Lower lobe of right lung (tissue), 2 donors: ENCODE measurements at regions not wholly inside any gene's neighbourhood (a gene's known extent, or its start where the extent isn't known, plus 50 kb on each side); places are given as distances from the start of the nearest gene placed in this dataset.

ENCODE experiments used
- ATAC-seq, 2 donors: fragments of 200-7000 bp; cut with Tn5 transposase; one replicate each; pipeline ENCODE4 v1.9.1; 2020 to 2022; ENCODE audit warnings: mild to moderate bottlenecking in 2 of 2, moderate library complexity in 2 of 2
- DNase-seq: peaks from one replicate; pipeline ENCODE4 v3.0.0-alpha.2; 2020
- H3K27ac ChIP-seq: fragments of 200-600 bp; one replicate; pipeline ENCODE4 v1.8.0; 2022
- H3K27me3 ChIP-seq: fragments of 200-600 bp; one replicate; pipeline ENCODE4 v1.8.0; 2022; ENCODE audit warnings: low read depth
- H3K36me3 ChIP-seq: fragments of 200-600 bp; one replicate; pipeline ENCODE4 v1.8.0; 2022; ENCODE audit warnings: mild to moderate bottlenecking
- H3K4me1 ChIP-seq: fragments of 200-600 bp; one replicate; pipeline ENCODE4 v1.8.0; 2022
- H3K4me3 ChIP-seq: fragments of 200-600 bp; one replicate; pipeline ENCODE4 v1.8.0; 2022; ENCODE audit warnings: mild to moderate bottlenecking
- H3K9me3 ChIP-seq: fragments of 200-600 bp; one replicate; pipeline ENCODE4 v1.8.0; 2022
- CTCF ChIP-seq: fragments of 200-600 bp; IDR thresholded peaks from one replicate; pipeline ENCODE4 v1.8.0; 2022; ENCODE audit warnings: antibody characterized with exemption, mild to moderate bottlenecking
- intact Hi-C: fragments of 100-400 bp; cut with DNase I; formaldehyde crosslinking; loops from one replicate; pipeline ENCODE4 v1.11.0; 2022
- donor health status: DM: no; HTN: yes; CAD: no; lungs with severe emphysema.

GRCh38 chr1:172809750-172810149 is 150.8 kb downstream of the FASLG start:
- ATAC-seq (no peak), DNase-seq (no peak)
- no peak for TF ChIP-seq CTCF
- Histone ChIP-seq H3K27ac (no peak overlapping the region), H3K27me3 (no peaks in the 10 kb centered on the region), H3K4me1 (no peaks in the 10 kb centered on the region), H3K36me3 (no peaks in the 10 kb centered on the region), H3K4me3 (no peak overlapping the region), H3K9me3 (no peaks in the 10 kb centered on the region)
- intact Hi-C loops = no loop called here

GRCh38 chr1:172810480-172811175 is 151.7 kb downstream of the FASLG start:
- ATAC-seq = no peak

GRCh38 chr1:172811694-172812093 is 152.8 kb downstream of the FASLG start:
- no peaks in the 10 kb centered on the region for H3K4me1 ChIP-seq
- H3K27me3 ChIP-seq = no peaks in the 10 kb centered on the region
- no peaks in the 10 kb centered on the region for H3K36me3 ChIP-seq
- ATAC-seq (no peak), DNase-seq (no peak)
- no peaks in the 10 kb centered on the region for H3K9me3 ChIP-seq
- H3K4me3 ChIP-seq = no peak overlapping the region
- H3K27ac ChIP-seq = no peak overlapping the region
- TF ChIP-seq CTCF = no peak
- intact Hi-C loops = no loop called here

More at GRCh38 chr1:172810480-172811175, 151.7 kb downstream of the FASLG start:
- Histone ChIP-seq H3K4me3 (no peak overlapping the region), H3K36me3 (no peaks in the 10 kb centered on the region), H3K27ac (no peak overlapping the region), H3K4me1 (no peaks in the 10 kb centered on the region), H3K9me3 (no peaks in the 10 kb centered on the region), H3K27me3 (no peaks in the 10 kb centered on the region)
- intact Hi-C loops = no loop called here
- TF ChIP-seq CTCF = no peak
- no peak for DNase-seq

GRCh38 chr1:172812118-172812517 is 153.2 kb downstream of the FASLG start:
- H3K27me3 ChIP-seq = no peaks in the 10 kb centered on the region
- intact Hi-C loops = no loop called here
- no peak overlapping the region for H3K27ac ChIP-seq
- H3K4me1 ChIP-seq = no peaks in the 10 kb centered on the region
- DNase-seq (no peak), ATAC-seq (no peak)
- H3K4me3 ChIP-seq = no peak overlapping the region
- H3K36me3 ChIP-seq = no peaks in the 10 kb centered on the region
- no peak for TF ChIP-seq CTCF
- H3K9me3 ChIP-seq = no peaks in the 10 kb centered on the region

GRCh38 chr1:172813330-172813729 is 154.4 kb downstream of the FASLG start:
- no peak for TF ChIP-seq CTCF
- intact Hi-C loops = no loop called here

More at GRCh38 chr1:172813330-172813729, 154.4 kb downstream of the FASLG start:
- DNase-seq (no peak), ATAC-seq (no peak)
- no peaks in the 10 kb centered on the region for H3K4me1 ChIP-seq
- H3K36me3 ChIP-seq = no peaks in the 10 kb centered on the region
- no peaks in the 10 kb centered on the region for H3K9me3 ChIP-seq
- H3K4me3 ChIP-seq = no peak overlapping the region
- no peak overlapping the region for H3K27ac ChIP-seq
- no peaks in the 10 kb centered on the region for H3K27me3 ChIP-seq
